A673 (cell line): ENCODE measurements at regions not wholly inside any gene's neighbourhood (a gene's known extent, or its start where the extent isn't known, plus 50 kb on each side); places are given as distances from the start of the nearest gene placed in this dataset.
"Not testable (repeated sequence)": the region's sequence is repeated elsewhere in the genome, so short reads cannot be mapped to it uniquely, and the experiment has no call there.

ENCODE experiments used
- BruUV-seq: library from RNA; stranded (reverse); fragments of 400-500 nt; replicated peaks from 2 replicates; lab custom pipeline; 2021; lab: Mats Ljungman, UMichigan
- CTCF ChIA-PET: fragments of 300-600 bp; sonication (Branson Sonifier 250); formaldehyde crosslinking; loops from one replicate; lab custom pipeline; 2022; ENCODE audit warnings: antibody characterized with exemption; lab: Charles Lee
- POLR2A ChIA-PET: fragments of 300-600 bp; sonication (Branson Sonifier 250); formaldehyde crosslinking; loops from one replicate; lab custom pipeline; 2022; ENCODE audit warnings: antibody characterized with exemption; ENCODE audit not compliant: low non-redundant PET; lab: Charles Lee
- DNase-seq: peaks from one replicate; pipeline ENCODE4 v3.0.0-alpha.2; 2015; ENCODE audit warnings: low spot score
- H3K27ac ChIP-seq: fragments of 200-600 bp; sonication (generic); 2 replicates; pipeline ENCODE4 v1.5.1; 2016; ENCODE audit warnings: mixed run types, low read depth, mild to moderate bottlenecking, mixed read lengths, antibody characterized with exemption, low read length; ENCODE audit not compliant: poor library complexity, severe bottlenecking
- H3K27me3 ChIP-seq: fragments of 200-600 bp; sonication (generic); replicated peaks from 2 replicates; pipeline ENCODE4 v1.6.1; 2017; ENCODE audit warnings: mixed run types, low read depth, mild to moderate bottlenecking, mixed read lengths, antibody characterized with exemption, low read length; ENCODE audit not compliant: insufficient read depth, poor library complexity
- H3K36me3 ChIP-seq: fragments of 200-600 bp; sonication (generic); 2 replicates; pipeline ENCODE4 v1.6.1; 2016; ENCODE audit warnings: mixed run types, mild to moderate bottlenecking, mixed read lengths, antibody characterized with exemption, low read length; ENCODE audit not compliant: insufficient read depth, poor library complexity, severe bottlenecking
- H3K4me1 ChIP-seq: fragments of 200-600 bp; sonication (generic); 2 replicates; pipeline ENCODE4 v1.6.1; 2017; ENCODE audit warnings: mixed run types, mild to moderate bottlenecking, mixed read lengths, antibody characterized with exemption, low read length; ENCODE audit not compliant: insufficient read depth, poor library complexity, severe bottlenecking
- H3K4me3 ChIP-seq: fragments of 200-600 bp; sonication (generic); 2 replicates; pipeline ENCODE4 v1.5.1; 2016; ENCODE audit warnings: low read depth, mixed run types, mild to moderate bottlenecking, mixed read lengths, low read length; ENCODE audit not compliant: poor library complexity, severe bottlenecking
- H3K9me3 ChIP-seq: fragments of 200-600 bp; sonication (generic); 2 replicates; pipeline ENCODE4 v1.6.1; 2016; ENCODE audit warnings: mixed run types, low read depth, mild to moderate bottlenecking, mixed read lengths, antibody characterized with exemption, low read length; ENCODE audit not compliant: poor library complexity, severe bottlenecking
- EZH2 ChIP-seq: fragments of 200-600 bp; sonication (generic); IDR thresholded peaks from 2 replicates; pipeline ENCODE4 v1.6.1; 2017; ENCODE audit warnings: borderline replicate concordance, low read depth, mild to moderate bottlenecking, mixed read lengths, antibody characterized with exemption, low read length; ENCODE audit not compliant: poor library complexity, severe bottlenecking
- intact Hi-C: fragments of 100-400 bp; cut with micrococcal nuclease; formaldehyde crosslinking; loops from one replicate; pipeline ENCODE4 v1.10.0; 2022; ENCODE audit not compliant: unreplicated experiment
- TF ChIP-seq, protein P1 (sequence below): fragments of 300-800, 200-600 bp; sonication (generic); conservative IDR thresholded peaks from 2 replicates; pipeline ENCODE4 v1.5.1; 2017; ENCODE audit warnings: low read depth, mild to moderate bottlenecking, antibody characterized with exemption, low read length, moderate library complexity, mixed read lengths

DNA sequence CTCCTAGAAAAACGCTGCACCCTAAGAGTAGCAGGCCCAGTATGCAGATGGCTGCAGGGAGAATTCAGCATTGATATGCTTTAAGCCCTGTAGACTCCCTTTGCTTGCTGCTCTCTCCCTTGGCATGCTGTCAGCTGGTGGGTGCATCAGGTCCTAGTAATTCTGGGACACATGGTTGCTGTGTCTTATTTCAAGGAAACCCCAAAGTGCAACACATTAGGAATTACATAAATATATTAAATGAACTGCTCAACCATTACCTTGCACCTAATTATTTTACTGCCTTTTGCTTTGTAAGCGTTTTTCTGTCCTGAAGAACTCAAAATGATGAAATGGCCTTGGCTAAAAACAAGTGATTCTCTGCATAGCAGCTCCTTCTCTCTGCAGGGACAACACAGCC, 516.3 kb downstream of the ZIC3 start:
- H3K4me1 ChIP-seq = no peaks in the 10 kb centered on the region
- BruUV-seq = no TSS peak
- H3K27me3 ChIP-seq = no peaks in the 10 kb centered on the region
- intact Hi-C loops = no loop called here
- TF ChIP-seq, protein P1, sequence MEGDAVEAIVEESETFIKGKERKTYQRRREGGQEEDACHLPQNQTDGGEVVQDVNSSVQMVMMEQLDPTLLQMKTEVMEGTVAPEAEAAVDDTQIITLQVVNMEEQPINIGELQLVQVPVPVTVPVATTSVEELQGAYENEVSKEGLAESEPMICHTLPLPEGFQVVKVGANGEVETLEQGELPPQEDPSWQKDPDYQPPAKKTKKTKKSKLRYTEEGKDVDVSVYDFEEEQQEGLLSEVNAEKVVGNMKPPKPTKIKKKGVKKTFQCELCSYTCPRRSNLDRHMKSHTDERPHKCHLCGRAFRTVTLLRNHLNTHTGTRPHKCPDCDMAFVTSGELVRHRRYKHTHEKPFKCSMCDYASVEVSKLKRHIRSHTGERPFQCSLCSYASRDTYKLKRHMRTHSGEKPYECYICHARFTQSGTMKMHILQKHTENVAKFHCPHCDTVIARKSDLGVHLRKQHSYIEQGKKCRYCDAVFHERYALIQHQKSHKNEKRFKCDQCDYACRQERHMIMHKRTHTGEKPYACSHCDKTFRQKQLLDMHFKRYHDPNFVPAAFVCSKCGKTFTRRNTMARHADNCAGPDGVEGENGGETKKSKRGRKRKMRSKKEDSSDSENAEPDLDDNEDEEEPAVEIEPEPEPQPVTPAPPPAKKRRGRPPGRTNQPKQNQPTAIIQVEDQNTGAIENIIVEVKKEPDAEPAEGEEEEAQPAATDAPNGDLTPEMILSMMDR = no peak
- TF ChIP-seq EZH2 = no peak
- no peak overlapping the region for H3K27ac ChIP-seq
- no peak overlapping the region for H3K4me3 ChIP-seq
- H3K36me3 ChIP-seq = no peaks in the 10 kb centered on the region
- CTCF ChIA-PET = no interaction called here
- POLR2A ChIA-PET = no interaction called here
- no peak for DNase-seq
- no peaks in the 10 kb centered on the region for H3K9me3 ChIP-seq

DNA sequence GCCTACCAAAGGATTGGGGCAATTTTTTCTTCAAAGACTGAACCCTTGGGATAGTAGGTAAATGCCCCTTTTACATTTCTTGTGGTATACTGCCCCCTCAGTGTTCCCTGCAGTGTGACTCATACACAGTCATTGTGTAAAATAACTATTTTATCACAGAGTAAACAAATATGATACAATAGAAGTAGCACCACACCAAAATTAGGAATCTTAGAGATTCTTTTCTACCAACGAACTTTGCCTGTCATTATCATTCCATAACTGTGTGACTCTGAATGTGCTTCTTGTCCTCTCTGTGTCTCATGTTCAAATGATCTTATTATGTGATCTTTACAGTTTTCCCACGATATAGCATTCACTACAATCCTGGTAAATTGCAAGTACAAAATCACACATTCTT, 517.0 kb downstream of the ZIC3 start:
- no peak for DNase-seq
- no peaks in the 10 kb centered on the region for H3K4me1 ChIP-seq
- ChIA-PET CTCF (no interaction called here), POLR2A (no interaction called here)
- BruUV-seq = no TSS peak
- no peak overlapping the region for H3K27ac ChIP-seq
- no peak for TF ChIP-seq EZH2
- TF ChIP-seq, protein P1 = no peak
- no peak overlapping the region for H3K4me3 ChIP-seq
- H3K9me3 ChIP-seq = no peaks in the 10 kb centered on the region
- no peaks in the 10 kb centered on the region for H3K27me3 ChIP-seq
- intact Hi-C loops = no loop called here
- no peaks in the 10 kb centered on the region for H3K36me3 ChIP-seq

DNA sequence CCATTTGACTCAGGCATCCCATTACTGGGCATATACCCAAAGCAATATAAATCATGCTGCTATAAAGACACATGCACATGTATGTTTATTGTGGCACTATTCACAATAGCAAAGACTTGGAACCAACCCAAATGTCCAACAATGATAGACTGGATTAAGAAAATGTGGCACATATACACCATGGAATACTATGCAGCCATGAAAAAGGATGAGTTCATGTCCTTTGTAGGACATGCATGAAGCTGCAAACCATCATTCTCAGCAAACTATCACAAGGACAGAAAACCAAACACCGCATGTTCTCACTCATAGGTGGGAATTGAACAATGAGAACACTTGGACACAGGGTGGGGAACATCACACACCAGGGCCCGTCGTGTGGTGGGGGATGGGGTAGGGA, 545.0 kb downstream of the ZIC3 start:
- H3K27me3 ChIP-seq, BruUV-seq, H3K36me3 ChIP-seq, H3K9me3 ChIP-seq, POLR2A ChIA-PET, intact Hi-C loops, H3K4me1 ChIP-seq, H3K4me3 ChIP-seq, DNase-seq, H3K27ac ChIP-seq, CTCF ChIA-PET: not testable (repeated sequence)

DNA sequence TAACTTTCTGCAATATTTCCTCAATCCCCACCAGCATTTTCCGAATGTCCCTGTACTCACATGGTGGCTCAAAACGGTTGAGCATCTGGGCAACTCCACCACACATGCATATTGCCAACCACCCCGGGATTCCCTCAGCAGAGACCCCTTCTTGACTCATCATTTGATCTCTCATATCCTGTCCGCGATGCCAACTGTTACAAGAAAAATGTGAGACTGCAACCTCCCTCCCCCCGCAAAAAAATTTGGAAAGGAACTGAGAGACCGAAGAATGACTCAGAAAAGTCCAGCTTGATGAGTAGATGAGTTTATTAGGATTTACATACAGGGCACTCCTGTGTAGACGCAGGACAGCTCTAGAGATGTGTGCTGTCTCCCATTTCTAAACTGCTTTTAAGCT, 561.4 kb downstream of the ZIC3 start:
- H3K4me3 ChIP-seq = no peak overlapping the region
- POLR2A ChIA-PET = no interaction called here
- CTCF ChIA-PET = no interaction called here
- no peak overlapping the region for H3K27ac ChIP-seq
- H3K4me1 ChIP-seq = no peaks in the 10 kb centered on the region
- TF ChIP-seq EZH2 = no peak
- TF ChIP-seq, protein P1 = no peak
- peak; percentile 14 for DNase-seq
- H3K36me3 ChIP-seq = no peaks in the 10 kb centered on the region
- intact Hi-C loops = no loop called here
- H3K27me3 ChIP-seq = no peaks in the 10 kb centered on the region
- no peaks in the 10 kb centered on the region for H3K9me3 ChIP-seq
- BruUV-seq = no TSS peak
